ENCODE measurements at regions not wholly inside any gene's neighbourhood (a gene's known extent, or its start where the extent isn't known, plus 50 kb on each side); places are given as distances from the start of the nearest gene placed in this dataset.

GRCh38 chr3:159855599-159856346 is 132.9 kb upstream of the IL12A start:
- H2AFZ ChIP-seq (ENCODE audit: control insufficient read depth, low read length): no peak overlapping the region
- H3K9ac ChIP-seq (ENCODE audit: control insufficient read depth, extremely low read depth, insufficient read depth, low read length): no peak overlapping the region
- FAIRE-seq (peak; percentile 26), DNase-seq (ENCODE audit: low read depth, low spot score) (no peak)
- no peak for TF ChIP-seq EZH2 (IDR thresholded peaks at IDR 0.05; ENCODE audit: low read length)
- TF ChIP-seq, protein P1, sequence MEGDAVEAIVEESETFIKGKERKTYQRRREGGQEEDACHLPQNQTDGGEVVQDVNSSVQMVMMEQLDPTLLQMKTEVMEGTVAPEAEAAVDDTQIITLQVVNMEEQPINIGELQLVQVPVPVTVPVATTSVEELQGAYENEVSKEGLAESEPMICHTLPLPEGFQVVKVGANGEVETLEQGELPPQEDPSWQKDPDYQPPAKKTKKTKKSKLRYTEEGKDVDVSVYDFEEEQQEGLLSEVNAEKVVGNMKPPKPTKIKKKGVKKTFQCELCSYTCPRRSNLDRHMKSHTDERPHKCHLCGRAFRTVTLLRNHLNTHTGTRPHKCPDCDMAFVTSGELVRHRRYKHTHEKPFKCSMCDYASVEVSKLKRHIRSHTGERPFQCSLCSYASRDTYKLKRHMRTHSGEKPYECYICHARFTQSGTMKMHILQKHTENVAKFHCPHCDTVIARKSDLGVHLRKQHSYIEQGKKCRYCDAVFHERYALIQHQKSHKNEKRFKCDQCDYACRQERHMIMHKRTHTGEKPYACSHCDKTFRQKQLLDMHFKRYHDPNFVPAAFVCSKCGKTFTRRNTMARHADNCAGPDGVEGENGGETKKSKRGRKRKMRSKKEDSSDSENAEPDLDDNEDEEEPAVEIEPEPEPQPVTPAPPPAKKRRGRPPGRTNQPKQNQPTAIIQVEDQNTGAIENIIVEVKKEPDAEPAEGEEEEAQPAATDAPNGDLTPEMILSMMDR (optimal IDR thresholded peaks at IDR 0.05 in 1 of 3, IDR thresholded peaks at IDR 0.05 in 1 of 3, conservative IDR thresholded peaks at IDR 0.05 in 1 of 3; ENCODE audit: extremely low read depth in 1 of 3, insufficient read depth in 2 of 3, low read length in 3 of 3): no peak
- H3K4me3 ChIP-seq (ENCODE audit: control insufficient read depth in 2 of 3, extremely low read depth in 1 of 3, insufficient read depth in 2 of 3, low read depth in 1 of 3, low read length in 3 of 3): no peak overlapping the region
- H3K79me2 ChIP-seq (ENCODE audit: control insufficient read depth, insufficient read depth, low read length): peaks cover 63% of the 10 kb centered on the region
- no peaks in the 10 kb centered on the region for H4K20me1 ChIP-seq (ENCODE audit: control insufficient read depth, extremely low read depth, insufficient read depth, low read length)
- H3K27ac ChIP-seq (ENCODE audit: control insufficient read depth, insufficient read depth, low read length): no peak overlapping the region
- H3K4me2 ChIP-seq (ENCODE audit: control insufficient read depth, extremely low read depth, insufficient read depth, low read depth, low read length): no peak overlapping the region
- dilution Hi-C loops (cut with MboI; ENCODE audit: extremely low pct_ligation_motif_present, low sequenced_read_pairs): no loop called here
- H3K36me3 ChIP-seq (ENCODE audit: control insufficient read depth in 2 of 2, extremely low read depth in 1 of 2, insufficient read depth in 2 of 2, low read length in 2 of 2): no peaks in the 10 kb centered on the region
- H3K4me1 ChIP-seq (ENCODE audit: control insufficient read depth, extremely low read depth, insufficient read depth, low read length): peaks cover 60% of the 10 kb centered on the region
- no peaks in the 10 kb centered on the region for H3K27me3 ChIP-seq (ENCODE audit: control insufficient read depth, extremely low read depth, insufficient read depth, low read length)
- H3K9me3 ChIP-seq (ENCODE audit: control insufficient read depth, low read depth, low read length): no peaks in the 10 kb centered on the region
- H3K9me1 ChIP-seq (ENCODE audit: control insufficient read depth, extremely low read depth, insufficient read depth, low read length): no peaks in the 10 kb centered on the region

DNA sequence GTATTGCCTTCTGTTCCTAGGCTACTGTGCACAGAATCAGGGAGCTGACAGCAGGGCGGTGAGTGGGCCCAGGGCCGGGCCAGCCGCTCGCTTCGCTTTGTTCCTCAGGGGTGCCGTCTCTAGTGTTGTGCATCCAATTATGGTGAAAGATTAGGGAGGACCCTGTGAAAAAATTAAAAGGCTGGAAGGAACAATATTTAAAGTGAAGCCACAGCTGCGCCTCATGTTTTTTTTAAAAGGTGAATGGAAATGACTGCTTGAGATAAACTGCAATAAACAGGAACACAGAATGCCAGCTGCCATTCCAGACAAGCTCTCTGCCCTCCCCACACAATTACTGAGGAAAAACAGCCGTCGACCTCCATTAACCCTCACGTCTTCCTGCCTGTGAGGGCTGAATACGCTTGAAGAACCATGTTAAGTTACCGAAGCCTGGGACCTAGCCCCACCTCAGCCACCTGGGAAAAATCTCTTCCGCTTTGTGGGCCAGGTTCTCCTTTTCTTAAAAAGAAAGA is 132.0 kb upstream of the IL12A start:
- Histone ChIP-seq H3K27ac (ENCODE audit: control insufficient read depth, insufficient read depth, low read length) (no peak overlapping the region), H3K36me3 (ENCODE audit: control insufficient read depth in 2 of 2, extremely low read depth in 1 of 2, insufficient read depth in 2 of 2, low read length in 2 of 2) (no peaks in the 10 kb centered on the region), H3K27me3 (ENCODE audit: control insufficient read depth, extremely low read depth, insufficient read depth, low read length) (no peaks in the 10 kb centered on the region), H2AFZ (ENCODE audit: control insufficient read depth, low read length) (no peak overlapping the region), H3K4me2 (ENCODE audit: control insufficient read depth, extremely low read depth, insufficient read depth, low read depth, low read length) (no peak overlapping the region), H4K20me1 (ENCODE audit: control insufficient read depth, extremely low read depth, insufficient read depth, low read length) (no peaks in the 10 kb centered on the region), H3K79me2 (ENCODE audit: control insufficient read depth, insufficient read depth, low read length) (peaks cover 62% of the 10 kb centered on the region), H3K4me1 (ENCODE audit: control insufficient read depth, extremely low read depth, insufficient read depth, low read length) (peaks cover 68% of the 10 kb centered on the region), H3K9me1 (ENCODE audit: control insufficient read depth, extremely low read depth, insufficient read depth, low read length) (peaks cover 4% of the 10 kb centered on the region), H3K4me3 (ENCODE audit: control insufficient read depth in 2 of 3, extremely low read depth in 1 of 3, insufficient read depth in 2 of 3, low read depth in 1 of 3, low read length in 3 of 3) (no peak overlapping the region), H3K9me3 (ENCODE audit: control insufficient read depth, low read depth, low read length) (no peaks in the 10 kb centered on the region), H3K9ac (ENCODE audit: control insufficient read depth, extremely low read depth, insufficient read depth, low read length) (no peak overlapping the region)
- dilution Hi-C loops (cut with MboI; ENCODE audit: extremely low pct_ligation_motif_present, low sequenced_read_pairs): no loop called here
- FAIRE-seq: no peak
- no peak for DNase-seq (ENCODE audit: low read depth, low spot score)
- TF ChIP-seq, protein P1 (optimal IDR thresholded peaks at IDR 0.05 in 1 of 3, IDR thresholded peaks at IDR 0.05 in 1 of 3, conservative IDR thresholded peaks at IDR 0.05 in 1 of 3; ENCODE audit: extremely low read depth in 1 of 3, insufficient read depth in 2 of 3, low read length in 3 of 3): no peak
- no peak for TF ChIP-seq EZH2 (IDR thresholded peaks at IDR 0.05; ENCODE audit: low read length)
